DND-41 (cell line): ENCODE measurements at regions not wholly inside any gene's neighbourhood (a gene's known extent, or its start where the extent isn't known, plus 50 kb on each side); places are given as distances from the start of the nearest gene placed in this dataset.

Source experiments
- ATAC-seq: fragments of 200-7000 bp; cut with Tn5 transposase; 3 replicates; pipeline ENCODE4 v1.9.1; 2021; ENCODE audit warnings: low read depth; ENCODE audit not compliant: insufficient read depth
- DNase-seq: peaks from one replicate; pipeline ENCODE4 v3.0.0-alpha.2; 2020
- H2AFZ ChIP-seq: 2 replicates; pipeline ENCODE4 v1.6.0; 2012; ENCODE audit warnings: low read depth, low read length
- H3K27ac ChIP-seq: 2 replicates; pipeline ENCODE4 v1.5.1; 2012; ENCODE audit warnings: low read length, inconsistent platforms
- H3K27me3 ChIP-seq: fragments of 200-600 bp; sonication (generic); 2 replicates; pipeline ENCODE4 v1.6.0; 2012; ENCODE audit warnings: low read length, mild to moderate bottlenecking, inconsistent platforms; ENCODE audit not compliant: insufficient read depth, poor library complexity
- H3K36me3 ChIP-seq: 2 replicates; pipeline ENCODE4 v1.5.1; 2012; ENCODE audit warnings: low read length, inconsistent platforms; ENCODE audit not compliant: insufficient read depth
- H3K4me1 ChIP-seq: 2 replicates; pipeline ENCODE4 v1.5.1; 2012; ENCODE audit warnings: mild to moderate bottlenecking, low read length; ENCODE audit not compliant: insufficient read depth
- H3K4me2 ChIP-seq: 2 replicates; pipeline ENCODE4 v1.6.0; 2012; ENCODE audit warnings: mild to moderate bottlenecking, moderate library complexity, low read length, inconsistent platforms; ENCODE audit not compliant: insufficient read depth
- H3K4me3 ChIP-seq, 2 experiments: fragments of 200-600 bp in 1 of 2; shearing (Covaris generic) in 1 of 2; 2 replicates each; pipeline ENCODE4 v1.5.1; 2012 to 2016; ENCODE audit warnings: inconsistent platforms in 2 of 2, low read length in 2 of 2, mild to moderate bottlenecking in 2 of 2, low read depth in 1 of 2, moderate library complexity in 1 of 2
- H3K79me2 ChIP-seq: 2 replicates; pipeline ENCODE4 v1.6.0; 2012; ENCODE audit warnings: low read length, inconsistent platforms; ENCODE audit not compliant: insufficient read depth
- H3K9ac ChIP-seq: 2 replicates; pipeline ENCODE4 v1.6.0; 2012; ENCODE audit warnings: low read depth, mild to moderate bottlenecking, inconsistent platforms, low read length, moderate library complexity
- H3K9me3 ChIP-seq: 2 replicates; pipeline ENCODE4 v1.5.1; 2012; ENCODE audit warnings: low read length, moderate library complexity, mild to moderate bottlenecking, inconsistent platforms; ENCODE audit not compliant: insufficient read depth, severe bottlenecking
- H4K20me1 ChIP-seq: 2 replicates; pipeline ENCODE4 v1.6.0; 2012; ENCODE audit warnings: low read length; ENCODE audit not compliant: insufficient read depth
- EZH2 ChIP-seq: IDR thresholded peaks from 3 replicates; pipeline ENCODE4 v1.6.1; 2012; ENCODE audit warnings: borderline replicate concordance, low read depth, mild to moderate bottlenecking, moderate library complexity, low read length, inconsistent platforms; ENCODE audit not compliant: severe bottlenecking
- TF ChIP-seq, protein P1 (sequence below): IDR thresholded peaks from 2 replicates; pipeline ENCODE4 v1.5.1; 2012; ENCODE audit warnings: borderline replicate concordance, low read length, moderate library complexity, mild to moderate bottlenecking; ENCODE audit not compliant: poor library complexity, severe bottlenecking; ENCODE audit errors: extremely low read depth

DNA sequence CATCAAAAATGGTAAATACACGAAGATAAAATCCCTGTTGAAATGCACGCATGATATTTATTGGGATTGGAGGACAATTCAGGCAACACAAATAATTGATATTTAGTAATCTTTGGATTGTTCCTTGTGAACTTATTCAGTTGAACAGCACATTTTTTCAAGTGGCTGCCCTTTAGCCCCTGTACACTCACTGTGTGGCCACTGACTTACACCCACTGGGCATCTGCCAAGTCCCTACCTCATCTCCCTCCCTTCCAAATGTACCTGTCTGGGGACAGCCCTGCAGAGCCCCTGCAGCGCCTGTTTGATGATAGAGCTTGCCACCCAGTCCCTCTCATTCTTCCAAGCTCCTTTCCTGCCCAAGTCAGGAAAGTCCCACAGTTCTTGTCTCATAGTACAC is 154.3 kb downstream of the GLUL start:
- no peak for DNase-seq
- no peaks in the 10 kb centered on the region for H3K9me3 ChIP-seq
- no peak for TF ChIP-seq EZH2
- TF ChIP-seq, protein P1, sequence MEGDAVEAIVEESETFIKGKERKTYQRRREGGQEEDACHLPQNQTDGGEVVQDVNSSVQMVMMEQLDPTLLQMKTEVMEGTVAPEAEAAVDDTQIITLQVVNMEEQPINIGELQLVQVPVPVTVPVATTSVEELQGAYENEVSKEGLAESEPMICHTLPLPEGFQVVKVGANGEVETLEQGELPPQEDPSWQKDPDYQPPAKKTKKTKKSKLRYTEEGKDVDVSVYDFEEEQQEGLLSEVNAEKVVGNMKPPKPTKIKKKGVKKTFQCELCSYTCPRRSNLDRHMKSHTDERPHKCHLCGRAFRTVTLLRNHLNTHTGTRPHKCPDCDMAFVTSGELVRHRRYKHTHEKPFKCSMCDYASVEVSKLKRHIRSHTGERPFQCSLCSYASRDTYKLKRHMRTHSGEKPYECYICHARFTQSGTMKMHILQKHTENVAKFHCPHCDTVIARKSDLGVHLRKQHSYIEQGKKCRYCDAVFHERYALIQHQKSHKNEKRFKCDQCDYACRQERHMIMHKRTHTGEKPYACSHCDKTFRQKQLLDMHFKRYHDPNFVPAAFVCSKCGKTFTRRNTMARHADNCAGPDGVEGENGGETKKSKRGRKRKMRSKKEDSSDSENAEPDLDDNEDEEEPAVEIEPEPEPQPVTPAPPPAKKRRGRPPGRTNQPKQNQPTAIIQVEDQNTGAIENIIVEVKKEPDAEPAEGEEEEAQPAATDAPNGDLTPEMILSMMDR: no peak

DNA sequence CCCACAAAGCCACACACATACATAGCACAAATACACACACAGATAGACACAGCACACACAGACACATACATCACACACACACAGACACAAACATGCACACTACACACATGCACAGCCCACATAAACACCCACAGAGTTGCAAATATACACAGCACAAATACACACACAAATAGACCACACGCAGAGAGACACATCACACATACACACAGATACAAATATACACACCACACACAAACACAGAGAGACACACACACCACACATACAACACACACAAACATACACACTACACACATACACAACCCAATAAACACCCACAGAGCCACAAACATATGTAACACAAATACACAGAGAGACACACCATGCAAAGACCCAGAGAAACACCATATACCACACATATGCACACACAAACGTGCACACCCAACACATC is 154.9 kb downstream of the GLUL start:
- no peak for DNase-seq
- H2AFZ ChIP-seq: no peak overlapping the region
- H3K4me1 ChIP-seq: no peaks in the 10 kb centered on the region
- H4K20me1 ChIP-seq: no peaks in the 10 kb centered on the region
- H3K27ac ChIP-seq: no peak overlapping the region
- no peak overlapping the region for H3K4me2 ChIP-seq
- no peaks in the 10 kb centered on the region for H3K27me3 ChIP-seq
- H3K9me3 ChIP-seq: no peaks in the 10 kb centered on the region
- no peak overlapping the region for H3K9ac ChIP-seq
- no peak for TF ChIP-seq EZH2
- TF ChIP-seq, protein P1: no peak
- no peaks in the 10 kb centered on the region for H3K79me2 ChIP-seq
- no peak for ATAC-seq
- no peaks in the 10 kb centered on the region for H3K36me3 ChIP-seq
- H3K4me3 ChIP-seq: no peak overlapping the region

More for the DNA sequence above, 154.3 kb downstream of the GLUL start:
- Histone ChIP-seq H3K9ac (no peak overlapping the region), H3K4me2 (no peak overlapping the region), H3K4me1 (no peaks in the 10 kb centered on the region), H3K4me3 (no peak overlapping the region), H3K79me2 (no peaks in the 10 kb centered on the region), H4K20me1 (no peaks in the 10 kb centered on the region), H3K27ac (no peak overlapping the region), H3K27me3 (no peaks in the 10 kb centered on the region), H2AFZ (no peak overlapping the region), H3K36me3 (no peaks in the 10 kb centered on the region)
- ATAC-seq: no peak

DNA sequence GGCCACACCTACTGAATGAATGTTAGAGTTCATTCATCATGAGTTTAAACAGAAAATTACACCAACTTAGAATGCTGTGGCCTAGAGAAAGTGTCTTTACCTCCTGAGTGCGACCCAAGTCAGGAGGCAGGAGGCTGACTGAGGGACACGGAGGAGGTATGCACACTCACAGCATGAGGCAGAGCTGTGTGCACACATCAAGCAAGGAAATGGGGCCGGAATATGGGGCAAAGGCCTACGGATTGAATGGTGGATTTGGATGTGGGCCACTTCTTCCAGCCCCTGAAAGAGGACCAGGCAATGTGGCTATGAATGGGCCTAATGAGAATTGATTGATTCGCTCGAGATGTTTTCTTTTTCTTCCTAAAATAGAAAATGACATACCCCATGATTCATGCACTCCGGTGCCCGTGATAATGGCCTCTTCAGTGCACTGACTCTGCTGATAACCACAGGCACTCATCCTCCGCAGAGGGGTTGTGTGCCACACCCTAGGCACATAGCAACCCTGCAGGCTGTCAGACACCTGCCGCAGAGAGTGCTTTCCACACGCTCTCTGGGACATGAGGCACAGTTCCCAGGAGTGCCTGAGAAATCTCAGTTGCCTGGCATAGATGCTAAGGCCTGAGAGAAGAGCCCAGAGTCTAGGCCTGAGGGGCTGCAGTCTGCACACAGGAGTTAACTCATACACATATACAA is 155.5 kb downstream of the GLUL start:
- no peak; the same call in 2 of the 3 replicates for ATAC-seq
- H3K9me3 ChIP-seq: no peaks in the 10 kb centered on the region
- no peak overlapping the region for H3K4me2 ChIP-seq
- H3K79me2 ChIP-seq: no peaks in the 10 kb centered on the region
- no peaks in the 10 kb centered on the region for H3K27me3 ChIP-seq
- no peak overlapping the region for H3K4me3 ChIP-seq
- H3K27ac ChIP-seq: no peak overlapping the region
- H4K20me1 ChIP-seq: no peaks in the 10 kb centered on the region
- no peak for DNase-seq
- TF ChIP-seq EZH2: no peak
- TF ChIP-seq, protein P1: no peak
- H3K36me3 ChIP-seq: no peaks in the 10 kb centered on the region
- H2AFZ ChIP-seq: peak overlapping the region; percentile 21; the same call in 1 of the 2 replicates
- no peaks in the 10 kb centered on the region for H3K4me1 ChIP-seq
- H3K9ac ChIP-seq: no peak overlapping the region
